GM12878 (cell line): ENCODE measurements at regions not wholly inside any gene's neighbourhood (a gene's known extent, or its start where the extent isn't known, plus 50 kb on each side); places are given as distances from the start of the nearest gene placed in this dataset.

Source experiments
- BHLHE40 ChIP-seq, 2 experiments: fragments of 450-650 bp in 1 of 2; IDR thresholded peaks; 2 replicates each; pipeline ENCODE4 v1.6.1; 2011 to 2017; ENCODE audit warnings: low read depth in 2 of 2, borderline replicate concordance in 1 of 2, improper control_type of control experiment in 1 of 2, low read length in 1 of 2, mild to moderate bottlenecking in 1 of 2
- CHD2 ChIP-seq: IDR thresholded peaks from 2 replicates; pipeline ENCODE4 v1.6.1; 2011; ENCODE audit warnings: low read depth, low read length, improper control_type of control experiment, borderline replicate concordance
- DPF2 ChIP-seq: fragments of 450-650 bp; IDR thresholded peaks from 2 replicates; pipeline ENCODE4 v1.6.1; 2017; ENCODE audit warnings: mild to moderate bottlenecking
- POLR2A ChIP-seq: IDR thresholded peaks from 2 replicates; pipeline ENCODE4 v1.6.1; 2011; ENCODE audit warnings: low read depth, mild to moderate bottlenecking, low read length
- POLR2AphosphoS5 ChIP-seq: IDR thresholded peaks from 2 replicates; pipeline ENCODE4 v1.6.1; 2011; ENCODE audit warnings: mild to moderate bottlenecking, low read length, inconsistent platforms
- RAD21 ChIP-seq: IDR thresholded peaks from 2 replicates; pipeline ENCODE4 v1.6.1; 2011; ENCODE audit warnings: mild to moderate bottlenecking, low read depth, low read length, moderate library complexity; ENCODE audit not compliant: insufficient read depth
- TF ChIP-seq, protein P1 (sequence below), 3 experiments: IDR thresholded peaks in 2 of 3; conservative IDR thresholded peaks in 1 of 3; 2 replicates each; pipeline ENCODE4 v1.5.1; 2011; ENCODE audit warnings: low read depth in 3 of 3, low read length in 3 of 3, mild to moderate bottlenecking in 3 of 3, control low read depth in 2 of 3, moderate library complexity in 2 of 3, inconsistent platforms in 1 of 3, mixed read lengths in 1 of 3; ENCODE audit not compliant: control insufficient read depth in 2 of 3, insufficient read depth in 1 of 3; ENCODE audit errors: extremely low read depth in 1 of 3

DNA sequence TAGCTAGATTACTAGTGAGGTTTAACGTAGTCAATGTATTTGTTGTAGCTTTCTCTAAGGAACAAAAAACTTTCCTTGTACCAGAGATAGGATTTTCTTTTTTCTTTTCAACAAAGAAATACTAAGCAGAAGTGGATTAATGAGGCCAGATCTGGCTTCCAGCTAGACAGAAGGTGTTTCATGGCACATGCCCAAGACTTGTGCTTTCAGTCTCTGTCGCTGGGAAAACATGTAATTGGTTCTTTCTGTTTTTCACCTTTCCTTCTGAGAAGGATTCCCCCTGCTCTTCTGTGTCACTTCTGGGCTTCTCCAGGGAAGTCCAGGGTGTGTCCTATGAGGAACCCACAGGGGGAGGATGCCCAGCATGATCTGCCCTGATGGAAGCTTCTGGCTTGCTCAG is 492.2 kb downstream of the CCSER2 start:
- TF ChIP-seq RAD21 (no peak), POLR2A (no peak), BHLHE40 (IDR thresholded peaks at IDR 0.05; ENCODE audit: borderline replicate concordance in 1 of 2, low read depth in 2 of 2, low read length in 1 of 2) (no peak), DPF2 (no peak), CHD2 (no peak), POLR2AphosphoS5 (no peak)
- TF ChIP-seq, protein P1, sequence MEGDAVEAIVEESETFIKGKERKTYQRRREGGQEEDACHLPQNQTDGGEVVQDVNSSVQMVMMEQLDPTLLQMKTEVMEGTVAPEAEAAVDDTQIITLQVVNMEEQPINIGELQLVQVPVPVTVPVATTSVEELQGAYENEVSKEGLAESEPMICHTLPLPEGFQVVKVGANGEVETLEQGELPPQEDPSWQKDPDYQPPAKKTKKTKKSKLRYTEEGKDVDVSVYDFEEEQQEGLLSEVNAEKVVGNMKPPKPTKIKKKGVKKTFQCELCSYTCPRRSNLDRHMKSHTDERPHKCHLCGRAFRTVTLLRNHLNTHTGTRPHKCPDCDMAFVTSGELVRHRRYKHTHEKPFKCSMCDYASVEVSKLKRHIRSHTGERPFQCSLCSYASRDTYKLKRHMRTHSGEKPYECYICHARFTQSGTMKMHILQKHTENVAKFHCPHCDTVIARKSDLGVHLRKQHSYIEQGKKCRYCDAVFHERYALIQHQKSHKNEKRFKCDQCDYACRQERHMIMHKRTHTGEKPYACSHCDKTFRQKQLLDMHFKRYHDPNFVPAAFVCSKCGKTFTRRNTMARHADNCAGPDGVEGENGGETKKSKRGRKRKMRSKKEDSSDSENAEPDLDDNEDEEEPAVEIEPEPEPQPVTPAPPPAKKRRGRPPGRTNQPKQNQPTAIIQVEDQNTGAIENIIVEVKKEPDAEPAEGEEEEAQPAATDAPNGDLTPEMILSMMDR (IDR thresholded peaks at IDR 0.05 in 2 of 3, conservative IDR thresholded peaks at IDR 0.05 in 1 of 3; ENCODE audit: control insufficient read depth in 2 of 3, extremely low read depth in 1 of 3, insufficient read depth in 1 of 3, low read depth in 3 of 3, low read length in 3 of 3) = no peak
